OCI-LY7 (cell line): ENCODE measurements at regions not wholly inside any gene's neighbourhood (a gene's known extent, or its start where the extent isn't known, plus 50 kb on each side); places are given as distances from the start of the nearest gene placed in this dataset.

Experiments
- BruUV-seq: library from RNA; stranded (reverse); fragments of 400-500 nt; replicated peaks from 2 replicates; lab custom pipeline; 2021; lab: Mats Ljungman, UMichigan
- CTCF ChIA-PET: fragments of 300-600 bp; sonication (Branson Sonifier 250); formaldehyde crosslinking; loops from one replicate; lab custom pipeline; 2022; ENCODE audit warnings: antibody characterized with exemption; ENCODE audit not compliant: unreplicated experiment; lab: Charles Lee
- POLR2A ChIA-PET: fragments of 300-600 bp; sonication (Branson Sonifier 250); formaldehyde crosslinking; loops from one replicate; lab custom pipeline; 2022; ENCODE audit warnings: antibody characterized with exemption; lab: Charles Lee
- DNase-seq: peaks from one replicate; pipeline ENCODE4 v3.0.0-alpha.2; 2015; ENCODE audit warnings: low spot score
- H2AFZ ChIP-seq: fragments of 200-600 bp; sonication (generic), shearing (Covaris generic); 2 replicates; pipeline ENCODE4 v1.6.1; 2014; ENCODE audit warnings: mild to moderate bottlenecking, antibody characterized with exemption, low read length, moderate library complexity
- H3K27ac ChIP-seq: fragments of 200-600 bp; sonication (generic); 2 replicates; pipeline ENCODE4 v1.5.1; 2014; ENCODE audit warnings: mixed run types, low read depth, mild to moderate bottlenecking, moderate library complexity, low read length, inconsistent platforms; ENCODE audit not compliant: poor library complexity, severe bottlenecking
- H3K36me3 ChIP-seq: fragments of 200-600 bp; sonication (generic); 2 replicates; pipeline ENCODE4 v1.6.1; 2014; ENCODE audit warnings: mild to moderate bottlenecking, antibody characterized with exemption, low read length, moderate library complexity, mixed read lengths; ENCODE audit not compliant: insufficient read depth
- H3K4me1 ChIP-seq: fragments of 200-600 bp; sonication (generic); 2 replicates; pipeline ENCODE4 v1.5.1; 2014; ENCODE audit warnings: mild to moderate bottlenecking, low read length; ENCODE audit not compliant: insufficient read depth, poor library complexity, severe bottlenecking
- H3K4me2 ChIP-seq: fragments of 200-600 bp; sonication (generic); 2 replicates; pipeline ENCODE4 v1.6.1; 2014; ENCODE audit warnings: mild to moderate bottlenecking, low read length
- H3K4me3 ChIP-seq: fragments of 200-600 bp; sonication (generic); 2 replicates; pipeline ENCODE4 v1.5.1; 2014; ENCODE audit warnings: mild to moderate bottlenecking, low read depth, low read length; ENCODE audit not compliant: poor library complexity, severe bottlenecking
- H3K79me2 ChIP-seq: fragments of 200-600 bp; sonication (generic); 2 replicates; pipeline ENCODE4 v1.6.1; 2016; ENCODE audit warnings: low read depth, mild to moderate bottlenecking, low read length, moderate library complexity, mixed read lengths; ENCODE audit not compliant: insufficient read depth
- H3K9me2 ChIP-seq: fragments of 200-600 bp; sonication (generic); 2 replicates; pipeline ENCODE4 v1.6.1; 2016; ENCODE audit warnings: mild to moderate bottlenecking, low read length, mixed read lengths; ENCODE audit not compliant: insufficient read depth
- H3K9me3 ChIP-seq: fragments of 200-600 bp; sonication (generic); 2 replicates; pipeline ENCODE4 v1.6.1; 2014; ENCODE audit warnings: mild to moderate bottlenecking, mixed run types, low read length, mixed read lengths
- H4K20me1 ChIP-seq: fragments of 200-600 bp; sonication (generic); 2 replicates; pipeline ENCODE4 v1.6.1; 2014; ENCODE audit warnings: mild to moderate bottlenecking, antibody characterized with exemption, low read length, moderate library complexity, mixed read lengths; ENCODE audit not compliant: insufficient read depth
- CTCF ChIP-seq: fragments of 200-600 bp; sonication (generic); conservative IDR thresholded peaks from 2 replicates; pipeline ENCODE4 v1.5.1; 2014; ENCODE audit warnings: mild to moderate bottlenecking, antibody characterized with exemption, low read length, moderate library complexity, mixed read lengths
- EZH2phosphoT487 ChIP-seq: fragments of 200-600 bp; sonication (generic); IDR thresholded peaks from 2 replicates; pipeline ENCODE4 v1.6.1; 2018; ENCODE audit warnings: low read depth, borderline replicate concordance, mild to moderate bottlenecking, mixed run types, antibody characterized with exemption, low read length, moderate library complexity, mixed read lengths
- intact Hi-C: fragments of 100-400 bp; cut with micrococcal nuclease; formaldehyde crosslinking; loops from one replicate; pipeline ENCODE4 v1.10.0; 2022; ENCODE audit not compliant: unreplicated experiment

GRCh38 chr21:27450216-27450615, 483.3 kb upstream of the ADAMTS5 start:
- Histone ChIP-seq H3K9me2 (no peaks in the 10 kb centered on the region), H3K79me2 (no peaks in the 10 kb centered on the region), H3K27ac (no peak overlapping the region), H3K4me2 (no peak overlapping the region), H2AFZ (no peak overlapping the region), H3K4me3 (no peak overlapping the region), H3K36me3 (no peaks in the 10 kb centered on the region), H4K20me1 (no peaks in the 10 kb centered on the region), H3K4me1 (no peaks in the 10 kb centered on the region), H3K9me3 (no peaks in the 10 kb centered on the region)
- no peak for TF ChIP-seq EZH2phosphoT487
- TF ChIP-seq CTCF, result no peak
- intact Hi-C loops, result no loop called here
- ChIA-PET CTCF (no interaction called here), POLR2A (interaction anchor here (1.0 kb wide), 1 partner anchor 9 kb away, joined by 3 read pairs; no protein-coding TSS in a partner anchor)
- no TSS peak for BruUV-seq
- DNase-seq, result no peak

- TF ChIP-seq EZH2phosphoT487 (no peak), CTCF (no peak)
- BruUV-seq, result no TSS peak
- ChIA-PET POLR2A (interaction anchor here (0.6 kb wide), 1 partner anchor 12 kb away, joined by 3 read pairs; no protein-coding TSS in a partner anchor), CTCF (no interaction called here)
- Histone ChIP-seq H3K4me3 (no peak overlapping the region), H3K79me2 (no peaks in the 10 kb centered on the region), H3K9me2 (no peaks in the 10 kb centered on the region), H3K4me2 (no peak overlapping the region), H4K20me1 (no peaks in the 10 kb centered on the region), H3K36me3 (no peaks in the 10 kb centered on the region), H3K9me3 (no peaks in the 10 kb centered on the region), H3K4me1 (no peaks in the 10 kb centered on the region), H2AFZ (no peak overlapping the region), H3K27ac (no peak overlapping the region)
- intact Hi-C loops, result no loop called here
- no peak for DNase-seq
These were observed 482.1 kb upstream of the ADAMTS5 start for GRCh38 chr21:27448960-27449359.

- no peaks in the 10 kb centered on the region for H3K9me3 ChIP-seq
- no peak overlapping the region for H2AFZ ChIP-seq
- no peaks in the 10 kb centered on the region for H3K79me2 ChIP-seq
- no peaks in the 10 kb centered on the region for H3K9me2 ChIP-seq
- no peak overlapping the region for H3K4me3 ChIP-seq
- no peaks in the 10 kb centered on the region for H3K4me1 ChIP-seq
- no peaks in the 10 kb centered on the region for H4K20me1 ChIP-seq
- POLR2A ChIA-PET, result interaction anchor here (0.7 to 0.8 kb wide), 2 partner anchors 47 to 876 kb away, joined by 3 read pairs; no protein-coding TSS in a partner anchor
- no peaks in the 10 kb centered on the region for H3K36me3 ChIP-seq
- no peak for DNase-seq
- no peak overlapping the region for H3K27ac ChIP-seq
- CTCF ChIA-PET, result no interaction called here
- no peak for TF ChIP-seq EZH2phosphoT487
- no peak for TF ChIP-seq CTCF
- intact Hi-C loops, result no loop called here
- no TSS peak for BruUV-seq
- no peak overlapping the region for H3K4me2 ChIP-seq
These were observed 481.0 kb upstream of the ADAMTS5 start for GRCh38 chr21:27447843-27448242.
